ENCODE measurements at regions not wholly inside any gene's neighbourhood (a gene's known extent, or its start where the extent isn't known, plus 50 kb on each side); places are given as distances from the start of the nearest gene placed in this dataset.
"Not testable (repeated sequence)": the region's sequence is repeated elsewhere in the genome, so short reads cannot be mapped to it uniquely, and the experiment has no call there.

DNA sequence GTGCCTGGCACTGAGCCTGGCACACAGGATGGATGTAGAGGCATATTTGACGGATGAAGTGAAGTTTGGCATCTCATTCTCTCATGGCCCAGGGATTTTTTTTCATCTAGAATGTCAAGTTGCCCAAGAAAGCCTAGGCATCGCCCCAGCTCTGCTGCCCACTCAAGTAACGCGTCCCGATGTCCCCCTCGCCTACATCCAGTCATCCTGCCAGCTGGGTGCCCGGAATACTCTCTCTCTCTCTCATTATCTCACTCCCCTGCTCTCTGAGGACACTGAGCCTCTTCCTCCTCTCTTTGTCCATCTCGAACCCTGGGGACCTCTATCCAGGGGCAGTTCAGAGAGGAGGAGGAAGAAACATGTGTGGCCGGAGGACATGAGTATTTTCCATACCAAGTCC lies 142.3 kb upstream of the ZC3H12A start:
- Histone ChIP-seq H3K36me3 (ENCODE audit: control insufficient read depth, low read depth, low read length) (no peaks in the 10 kb centered on the region), H3K4me1 (ENCODE audit: control insufficient read depth, low read depth, low read length) (no peaks in the 10 kb centered on the region), H3K9me3 (ENCODE audit: control insufficient read depth, low read depth, low read length) (no peaks in the 10 kb centered on the region), H3K4me3 (ENCODE audit: low read length) (no peak overlapping the region), H3K27ac (ENCODE audit: low read length) (no peak overlapping the region), H3K9ac (ENCODE audit: low read length) (no peak overlapping the region), H3K27me3 (ENCODE audit: control insufficient read depth, insufficient read depth, low read length) (no peaks in the 10 kb centered on the region)

DNA sequence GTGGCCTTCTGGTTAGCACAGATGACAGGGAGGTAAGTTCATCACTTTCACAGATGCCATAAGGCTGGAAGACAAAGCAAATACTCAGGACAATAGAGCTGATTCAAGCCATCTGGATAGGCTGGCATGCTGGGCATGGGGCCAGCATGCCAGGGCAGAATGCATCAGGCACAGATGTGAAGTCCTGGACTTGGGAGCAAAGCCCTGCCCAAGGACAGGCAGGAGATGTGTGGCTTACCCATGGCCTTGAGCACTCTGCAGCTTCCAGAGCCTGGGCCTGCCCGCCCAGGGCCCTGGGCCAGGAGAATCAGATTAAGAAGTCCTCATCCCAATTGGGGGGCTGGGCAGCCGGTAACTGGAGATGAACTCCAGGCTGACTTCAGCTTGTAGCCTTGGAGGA lies 135.7 kb upstream of the ZC3H12A start:
- Histone ChIP-seq H3K9ac (ENCODE audit: low read length) (no peak overlapping the region), H3K4me1 (ENCODE audit: control insufficient read depth, low read depth, low read length) (no peaks in the 10 kb centered on the region), H3K27ac (ENCODE audit: low read length) (no peak overlapping the region), H3K9me3 (ENCODE audit: control insufficient read depth, low read depth, low read length) (no peaks in the 10 kb centered on the region), H3K4me3 (ENCODE audit: low read length) (no peak overlapping the region), H3K36me3 (ENCODE audit: control insufficient read depth, low read depth, low read length) (no peaks in the 10 kb centered on the region), H3K27me3 (ENCODE audit: control insufficient read depth, insufficient read depth, low read length) (no peaks in the 10 kb centered on the region)

DNA sequence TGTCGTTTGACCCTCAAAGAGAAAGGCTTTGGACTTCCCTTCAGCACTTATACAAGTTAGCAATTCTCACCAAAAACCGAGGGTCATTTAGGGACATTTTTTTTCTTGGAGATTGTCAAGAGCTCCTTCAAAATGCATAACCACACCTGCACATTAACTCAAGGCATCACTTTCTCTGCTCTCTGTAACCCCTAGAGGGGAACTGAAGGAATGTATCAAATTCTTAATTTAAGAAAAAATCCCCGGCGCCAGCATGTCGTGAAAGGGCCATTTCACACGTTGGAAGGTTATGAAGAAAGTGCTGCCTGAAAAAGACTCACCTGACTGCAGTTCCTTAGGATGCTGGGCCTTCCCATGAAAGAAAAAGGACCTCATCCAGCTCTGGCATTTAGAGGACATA lies 131.6 kb upstream of the ZC3H12A start:
- H3K9ac ChIP-seq (ENCODE audit: low read length), result no peak overlapping the region
- H3K9me3 ChIP-seq (ENCODE audit: control insufficient read depth, low read depth, low read length), result no peaks in the 10 kb centered on the region
- no peak overlapping the region for H3K27ac ChIP-seq (ENCODE audit: low read length)
- H3K27me3 ChIP-seq (ENCODE audit: control insufficient read depth, insufficient read depth, low read length), result no peaks in the 10 kb centered on the region
- no peaks in the 10 kb centered on the region for H3K36me3 ChIP-seq (ENCODE audit: control insufficient read depth, low read depth, low read length)
- no peak overlapping the region for H3K4me3 ChIP-seq (ENCODE audit: low read length)
- H3K4me1 ChIP-seq (ENCODE audit: control insufficient read depth, low read depth, low read length), result no peaks in the 10 kb centered on the region

DNA sequence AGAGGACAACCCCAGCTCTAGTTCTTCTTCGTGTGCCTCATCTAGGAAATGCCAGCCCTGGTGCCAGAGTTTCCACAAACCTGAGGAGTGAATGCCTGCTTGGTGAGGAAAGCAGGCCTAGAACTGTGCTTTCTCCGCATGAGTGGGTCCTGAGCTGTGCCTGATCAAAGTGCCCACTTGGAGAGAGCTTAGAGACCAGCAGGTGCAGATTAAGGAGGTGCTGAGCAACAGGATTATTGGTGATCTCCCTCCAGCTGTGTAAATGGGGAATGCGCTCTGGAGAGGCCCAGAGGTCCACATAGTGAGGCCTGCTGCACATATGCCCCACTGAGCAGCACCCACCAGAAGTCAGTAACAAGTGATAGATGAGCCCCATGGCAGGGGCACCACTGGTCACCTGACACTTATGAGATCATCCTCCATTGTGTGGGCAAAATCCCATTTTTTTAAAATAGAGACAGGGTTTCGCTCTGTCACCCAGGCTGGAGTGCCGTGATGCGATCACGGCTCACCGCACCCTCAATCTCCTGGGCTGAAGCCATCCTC lies 127.2 kb upstream of the ZC3H12A start:
- Histone ChIP-seq H3K4me1 (ENCODE audit: control insufficient read depth, low read depth, low read length) (no peaks in the 10 kb centered on the region), H3K9ac (ENCODE audit: low read length) (no peak overlapping the region), H3K27ac (ENCODE audit: low read length) (no peak overlapping the region), H3K36me3 (ENCODE audit: control insufficient read depth, low read depth, low read length) (no peaks in the 10 kb centered on the region), H3K9me3 (ENCODE audit: control insufficient read depth, low read depth, low read length) (no peaks in the 10 kb centered on the region), H3K4me3 (ENCODE audit: low read length) (no peak overlapping the region), H3K27me3 (ENCODE audit: control insufficient read depth, insufficient read depth, low read length) (no peaks in the 10 kb centered on the region)

DNA sequence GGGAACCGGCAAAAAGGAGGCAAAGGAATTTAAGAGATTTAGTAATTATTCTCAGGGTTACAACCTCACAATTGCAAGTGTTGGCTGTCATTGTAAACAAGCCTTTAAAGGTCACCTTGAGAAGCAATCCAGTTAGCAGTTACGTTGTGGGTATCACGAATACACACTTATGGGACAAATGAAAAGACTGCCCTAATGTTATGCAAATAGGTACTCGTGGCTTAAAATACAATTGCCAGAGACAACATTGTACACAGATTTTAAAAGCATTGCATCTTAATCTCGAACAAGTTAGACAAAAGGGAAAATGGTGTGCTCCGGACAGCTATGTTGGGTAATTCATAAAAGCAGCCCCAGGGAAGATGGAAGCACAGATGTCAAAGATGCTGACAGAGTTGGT lies 120.5 kb upstream of the ZC3H12A start:
- H3K27me3 ChIP-seq (ENCODE audit: control insufficient read depth, insufficient read depth, low read length), result no peaks in the 10 kb centered on the region
- H3K4me1 ChIP-seq (ENCODE audit: control insufficient read depth, low read depth, low read length), result no peaks in the 10 kb centered on the region

DNA sequence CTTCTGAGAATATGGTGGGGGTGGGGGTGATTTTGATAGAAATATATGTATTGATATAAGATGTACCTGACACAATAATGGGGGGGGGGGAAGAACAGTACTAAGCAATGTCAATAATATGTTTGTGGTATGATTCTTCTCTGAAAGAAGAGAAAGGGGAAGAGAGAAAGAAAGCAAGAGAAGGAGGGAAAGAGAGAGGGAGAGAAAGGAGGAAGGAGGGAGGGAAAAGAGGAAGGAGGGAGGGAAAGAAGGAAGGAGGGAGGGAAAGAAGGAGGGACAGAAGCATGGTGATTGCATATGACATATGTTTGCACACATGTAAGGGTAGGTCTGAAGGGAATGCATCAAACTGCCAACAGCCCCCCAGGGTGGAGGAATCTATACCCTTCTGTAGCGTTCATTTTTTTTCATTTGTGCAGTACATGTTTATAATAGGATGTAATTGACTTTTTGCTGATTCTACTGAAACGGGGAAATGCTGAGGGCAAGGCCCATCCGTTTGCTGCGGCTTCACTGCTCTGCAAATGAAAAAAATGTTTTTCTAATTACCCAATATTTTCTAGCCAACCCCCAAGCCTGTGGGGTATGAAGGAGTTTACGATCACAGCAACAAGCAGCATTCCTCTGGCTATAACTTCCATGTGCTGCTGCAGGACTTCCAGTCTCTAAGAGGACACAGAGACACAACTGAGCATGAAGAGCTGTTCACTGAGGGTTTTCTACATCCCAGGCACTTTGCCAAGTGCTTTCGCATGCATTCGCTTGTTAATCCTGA lies 119.3 kb upstream of the ZC3H12A start:
- H3K4me1 ChIP-seq (ENCODE audit: control insufficient read depth, low read depth, low read length), result no peaks in the 10 kb centered on the region
- H3K27me3 ChIP-seq (ENCODE audit: control insufficient read depth, insufficient read depth, low read length), result no peaks in the 10 kb centered on the region
- H3K27ac ChIP-seq (ENCODE audit: low read length), result no peak overlapping the region
- no peak overlapping the region for H3K4me3 ChIP-seq (ENCODE audit: low read length)
- H3K9me3 ChIP-seq (ENCODE audit: control insufficient read depth, low read depth, low read length), result no peaks in the 10 kb centered on the region
- no peaks in the 10 kb centered on the region for H3K36me3 ChIP-seq (ENCODE audit: control insufficient read depth, low read depth, low read length)
- H3K9ac ChIP-seq (ENCODE audit: low read length), result no peak overlapping the region

More for the DNA sequence above, 120.5 kb upstream of the ZC3H12A start:
- Histone ChIP-seq H3K4me3 (ENCODE audit: low read length) (no peak overlapping the region), H3K9me3 (ENCODE audit: control insufficient read depth, low read depth, low read length) (no peaks in the 10 kb centered on the region), H3K9ac (ENCODE audit: low read length) (no peak overlapping the region), H3K27ac (ENCODE audit: low read length) (no peak overlapping the region), H3K36me3 (ENCODE audit: control insufficient read depth, low read depth, low read length) (no peaks in the 10 kb centered on the region)

DNA sequence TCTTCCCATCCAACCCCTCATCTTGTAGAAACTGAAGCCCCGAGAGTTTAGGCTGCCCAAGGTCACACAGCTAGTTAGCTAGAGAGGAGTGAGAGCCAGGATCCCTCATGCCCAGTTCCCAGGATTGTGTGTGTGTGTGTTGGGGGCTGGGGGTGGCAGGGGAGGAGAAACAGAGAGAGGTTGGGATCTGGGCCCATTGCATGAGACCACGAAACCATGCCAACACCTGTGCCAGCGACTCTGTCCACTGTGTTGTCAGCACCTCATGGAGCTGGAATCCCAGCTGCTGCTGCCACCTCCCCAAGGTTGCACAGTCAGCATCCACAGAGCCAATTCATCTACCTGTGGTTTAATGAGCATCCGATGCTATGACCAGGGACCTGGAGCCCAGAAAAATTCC lies 115.4 kb upstream of the ZC3H12A start:
- Histone ChIP-seq H3K27me3 (ENCODE audit: control insufficient read depth, insufficient read depth, low read length) (no peaks in the 10 kb centered on the region), H3K27ac (ENCODE audit: low read length) (no peak overlapping the region), H3K4me1 (ENCODE audit: control insufficient read depth, low read depth, low read length) (peaks cover 14% of the 10 kb centered on the region), H3K36me3 (ENCODE audit: control insufficient read depth, low read depth, low read length) (no peaks in the 10 kb centered on the region), H3K9me3 (ENCODE audit: control insufficient read depth, low read depth, low read length) (no peaks in the 10 kb centered on the region), H3K4me3 (ENCODE audit: low read length) (no peak overlapping the region), H3K9ac (ENCODE audit: low read length) (no peak overlapping the region)

DNA sequence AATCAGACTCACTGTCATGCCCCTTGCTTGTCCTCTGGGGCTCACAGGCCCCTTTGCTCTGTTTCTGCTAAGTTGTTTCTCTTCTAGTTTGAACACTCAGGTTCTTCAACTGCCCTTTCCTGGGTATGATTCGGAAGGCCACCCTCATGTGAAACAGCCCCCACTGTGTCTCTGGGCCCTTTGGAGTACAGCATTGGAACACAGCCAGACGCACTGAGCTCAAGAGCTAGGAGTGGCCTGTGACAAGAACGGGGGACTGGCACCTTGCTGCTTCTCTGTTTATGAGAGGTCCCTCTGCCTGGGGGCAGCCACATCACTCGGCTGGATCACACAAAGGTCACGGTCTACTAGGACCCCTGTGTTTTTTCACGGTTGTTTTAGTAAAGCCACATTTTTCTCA lies 114.4 kb upstream of the ZC3H12A start:
- no peaks in the 10 kb centered on the region for H3K9me3 ChIP-seq (ENCODE audit: control insufficient read depth, low read depth, low read length)
- H3K4me3 ChIP-seq (ENCODE audit: low read length), result no peak overlapping the region
- H3K4me1 ChIP-seq (ENCODE audit: control insufficient read depth, low read depth, low read length), result peaks cover 14% of the 10 kb centered on the region
- no peak overlapping the region for H3K27ac ChIP-seq (ENCODE audit: low read length)
- no peaks in the 10 kb centered on the region for H3K36me3 ChIP-seq (ENCODE audit: control insufficient read depth, low read depth, low read length)
- H3K9ac ChIP-seq (ENCODE audit: low read length), result no peak overlapping the region
- H3K27me3 ChIP-seq (ENCODE audit: control insufficient read depth, insufficient read depth, low read length), result no peaks in the 10 kb centered on the region

DNA sequence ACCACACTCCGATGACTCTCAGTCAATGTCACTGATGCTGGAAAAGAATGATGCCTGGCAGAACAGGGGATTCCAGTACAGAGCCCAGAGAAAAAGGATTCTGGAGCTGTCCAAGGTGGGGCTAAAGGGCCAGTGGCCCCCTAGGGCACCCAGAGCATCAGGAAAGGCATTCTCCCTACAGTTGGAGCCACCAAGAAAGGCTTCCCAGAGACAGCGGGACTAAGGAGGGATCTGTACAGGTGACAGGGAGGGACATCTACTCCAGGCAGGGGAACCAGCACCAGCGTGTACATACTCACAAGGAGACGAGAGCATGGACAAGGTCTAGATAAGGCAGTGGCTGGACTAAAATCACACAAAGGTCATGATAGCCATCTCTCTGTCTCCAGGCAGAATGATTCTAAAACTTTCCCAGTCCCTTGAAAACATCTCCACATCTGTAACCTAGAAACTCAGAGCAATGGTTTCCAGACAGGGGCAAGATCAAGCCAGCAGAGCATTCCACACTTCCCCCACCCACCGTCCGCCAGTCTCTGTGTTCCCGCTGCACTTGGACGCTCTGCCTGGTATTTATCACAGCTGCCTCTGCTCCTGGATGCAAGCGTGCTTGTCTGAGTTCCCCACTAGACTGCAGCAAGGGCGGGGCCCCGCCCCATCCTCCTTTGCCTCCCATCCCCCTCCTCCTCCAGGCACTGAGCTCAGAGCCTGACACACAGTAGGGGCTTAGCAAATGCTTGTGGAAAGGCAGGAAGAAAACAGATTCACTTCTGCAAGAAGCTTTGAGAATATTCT lies 111.6 kb upstream of the ZC3H12A start:
- H3K27me3 ChIP-seq (ENCODE audit: control insufficient read depth, insufficient read depth, low read length), result no peaks in the 10 kb centered on the region
- H3K9me3 ChIP-seq (ENCODE audit: control insufficient read depth, low read depth, low read length), result no peaks in the 10 kb centered on the region
- H3K4me3 ChIP-seq (ENCODE audit: low read length), result no peak overlapping the region
- H3K4me1 ChIP-seq (ENCODE audit: control insufficient read depth, low read depth, low read length), result peaks cover 14% of the 10 kb centered on the region
- no peaks in the 10 kb centered on the region for H3K36me3 ChIP-seq (ENCODE audit: control insufficient read depth, low read depth, low read length)
- no peak overlapping the region for H3K9ac ChIP-seq (ENCODE audit: low read length)
- H3K27ac ChIP-seq (ENCODE audit: low read length), result no peak overlapping the region

DNA sequence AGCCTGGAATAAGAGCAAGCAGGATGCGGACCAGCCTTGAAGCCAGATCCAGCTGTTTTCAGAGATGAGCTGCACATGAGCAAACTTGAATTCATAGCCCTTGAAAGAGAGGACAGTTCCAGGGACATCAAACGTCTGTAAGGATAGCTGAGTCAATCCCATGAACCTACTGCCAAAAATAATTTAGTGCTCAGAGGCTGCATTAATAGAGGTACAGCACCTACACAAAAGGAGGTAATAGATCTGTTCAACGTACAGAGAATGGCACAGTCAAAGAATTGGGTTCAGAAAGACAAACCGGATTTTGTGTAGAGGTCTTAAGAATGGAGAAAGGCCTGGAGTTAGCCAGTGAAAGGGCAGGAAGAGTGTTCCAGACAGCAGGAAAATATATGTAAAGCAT lies 110.8 kb upstream of the ZC3H12A start:
- no peak overlapping the region for H3K4me3 ChIP-seq (ENCODE audit: low read length)

DNA sequence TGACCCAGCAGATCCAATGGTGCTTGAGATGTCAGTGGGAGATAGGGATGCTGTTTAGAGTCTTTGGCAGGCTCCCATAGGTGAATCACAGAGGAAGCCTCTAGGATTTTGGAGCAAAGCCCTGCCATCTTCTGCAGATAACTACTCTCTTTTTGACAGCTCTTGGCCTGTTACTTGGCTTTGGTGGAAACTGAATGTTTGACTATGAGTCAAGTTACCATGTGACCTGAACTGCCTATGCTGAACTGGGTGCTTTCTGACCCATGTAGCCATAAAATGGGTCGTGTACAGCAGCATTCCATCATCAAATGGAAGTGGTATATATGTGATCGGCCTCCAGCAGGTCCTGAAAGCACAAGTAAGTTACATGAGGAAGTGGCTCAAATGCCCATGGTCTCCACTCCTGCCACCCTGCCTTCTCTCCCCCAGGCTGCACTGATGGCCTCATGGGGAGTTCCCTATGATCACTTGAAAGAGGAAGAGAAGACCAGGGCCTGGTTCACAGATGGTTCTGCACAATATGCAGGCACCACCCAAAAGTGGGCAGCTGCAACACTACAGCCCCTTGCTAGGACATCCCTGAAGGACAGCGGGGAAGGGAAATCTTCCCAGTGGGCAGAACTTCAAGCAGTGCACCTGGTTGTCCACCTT lies 105.6 kb upstream of the ZC3H12A start:
- H3K4me1 ChIP-seq (ENCODE audit: control insufficient read depth, low read depth, low read length); H3K9ac ChIP-seq (ENCODE audit: low read length); H3K4me3 ChIP-seq (ENCODE audit: low read length); H3K27ac ChIP-seq (ENCODE audit: low read length); H3K27me3 ChIP-seq (ENCODE audit: control insufficient read depth, insufficient read depth, low read length); H3K9me3 ChIP-seq (ENCODE audit: control insufficient read depth, low read depth, low read length); H3K36me3 ChIP-seq (ENCODE audit: control insufficient read depth, low read depth, low read length): not testable (repeated sequence)

More for the DNA sequence above, 110.8 kb upstream of the ZC3H12A start:
- H3K9me3 ChIP-seq (ENCODE audit: control insufficient read depth, low read depth, low read length), result no peaks in the 10 kb centered on the region
- no peaks in the 10 kb centered on the region for H3K27me3 ChIP-seq (ENCODE audit: control insufficient read depth, insufficient read depth, low read length)
- H3K36me3 ChIP-seq (ENCODE audit: control insufficient read depth, low read depth, low read length), result no peaks in the 10 kb centered on the region
- no peak overlapping the region for H3K9ac ChIP-seq (ENCODE audit: low read length)
- no peak overlapping the region for H3K27ac ChIP-seq (ENCODE audit: low read length)
- peaks cover 14% of the 10 kb centered on the region for H3K4me1 ChIP-seq (ENCODE audit: control insufficient read depth, low read depth, low read length)
